GM23338 (cell line): ENCODE measurements at regions not wholly inside any gene's neighbourhood (a gene's known extent, or its start where the extent isn't known, plus 50 kb on each side); places are given as distances from the start of the nearest gene placed in this dataset.

Experiments
- ATAC-seq: fragments of 200-7000 bp; cut with Tn5 transposase; 3 replicates; pipeline ENCODE4 v1.9.1; 2020
- DNase-seq: peaks from one replicate; pipeline ENCODE4 v3.0.0-alpha.2; 2015; ENCODE audit warnings: low spot score
- H2AFZ ChIP-seq: fragments of 200-600 bp; sonication (generic); 2 replicates; pipeline ENCODE4 v1.8.0; 2016; ENCODE audit warnings: antibody characterized with exemption, mild to moderate bottlenecking, moderate library complexity
- H3F3A ChIP-seq: fragments of 200-600 bp; sonication (generic); replicated peaks from 2 replicates; pipeline ENCODE4 v1.8.0; 2017; ENCODE audit warnings: antibody characterized with exemption, mixed run types, low read depth
- H3K27ac ChIP-seq: fragments of 200-600 bp; sonication (generic); 2 replicates; pipeline ENCODE4 v1.6.1; 2016; ENCODE audit warnings: low read depth
- H3K27me3 ChIP-seq: fragments of 200-600 bp; sonication (generic); 2 replicates; pipeline ENCODE4 v1.8.0; 2016; ENCODE audit warnings: mild to moderate bottlenecking, mixed run types, moderate library complexity; ENCODE audit not compliant: insufficient read depth
- H3K36me3 ChIP-seq: fragments of 200-600 bp; sonication (generic); 2 replicates; pipeline ENCODE4 v1.8.0; 2016; ENCODE audit warnings: mild to moderate bottlenecking; ENCODE audit not compliant: insufficient read depth
- H3K4me1 ChIP-seq: fragments of 200-600 bp; sonication (generic); 2 replicates; pipeline ENCODE4 v1.8.0; 2016; ENCODE audit warnings: mild to moderate bottlenecking, moderate library complexity; ENCODE audit not compliant: insufficient read depth
- H3K4me2 ChIP-seq: fragments of 200-600 bp; sonication (generic); 2 replicates; pipeline ENCODE4 v1.7.1; 2017; ENCODE audit warnings: mixed run types
- H3K4me3 ChIP-seq: fragments of 200-600 bp; sonication (generic); 2 replicates; pipeline ENCODE4 v1.6.1; 2016; ENCODE audit warnings: mixed run types
- H3K79me2 ChIP-seq: fragments of 200-600 bp; sonication (generic); replicated peaks from 2 replicates; pipeline ENCODE4 v1.8.0; 2017; ENCODE audit warnings: mild to moderate bottlenecking; ENCODE audit not compliant: insufficient read depth
- H3K9me2 ChIP-seq: fragments of 200-600 bp; sonication (generic); 2 replicates; pipeline ENCODE4 v1.8.0; 2017; ENCODE audit not compliant: insufficient read depth
- H4K20me1 ChIP-seq: fragments of 200-600 bp; sonication (generic); replicated peaks from 2 replicates; pipeline ENCODE4 v1.8.0; 2017; ENCODE audit warnings: mild to moderate bottlenecking; ENCODE audit not compliant: insufficient read depth
- H3K27ac Mint-ChIP-seq: 2 replicates; pipeline ENCODE4 v1.8.0; 2020; ENCODE audit warnings: inconsistent platforms, mild to moderate bottlenecking, moderate library complexity, mixed read lengths
- H3K27me3 Mint-ChIP-seq: 3 replicates; pipeline ENCODE4 v1.8.0; 2022; ENCODE audit warnings: low read depth, mild to moderate bottlenecking, moderate library complexity, mixed read lengths, inconsistent platforms; ENCODE audit not compliant: insufficient read depth, poor library complexity
- H3K36me3 Mint-ChIP-seq: 3 replicates; pipeline ENCODE4 v1.8.0; 2021; ENCODE audit warnings: low read depth, mild to moderate bottlenecking, inconsistent platforms, moderate library complexity, mixed read lengths
- H3K4me1 Mint-ChIP-seq: 3 replicates; pipeline ENCODE4 v1.8.0; 2020; ENCODE audit warnings: mild to moderate bottlenecking, inconsistent platforms, mixed read lengths
- H3K4me3 Mint-ChIP-seq: 3 replicates; pipeline ENCODE4 v1.8.0; 2021; ENCODE audit warnings: moderate library complexity, mild to moderate bottlenecking, inconsistent platforms, mixed read lengths
- H3K9me3 Mint-ChIP-seq: 3 replicates; pipeline ENCODE4 v1.8.0; 2020; ENCODE audit warnings: moderate library complexity, mild to moderate bottlenecking, inconsistent platforms, mixed read lengths
- EZH2phosphoT487 ChIP-seq: fragments of 200-600 bp; sonication (generic); IDR thresholded peaks from one replicate; pipeline ENCODE4 v1.8.1; 2018; ENCODE audit warnings: antibody characterized with exemption; ENCODE audit not compliant: unreplicated experiment
- JUNB ChIP-seq: IDR thresholded peaks from one replicate; pipeline ENCODE4 v1.6.1; 2016; ENCODE audit warnings: antibody characterized with exemption; ENCODE audit not compliant: unreplicated experiment
- NANOG ChIP-seq: IDR thresholded peaks from 2 replicates; pipeline ENCODE4 v1.6.1; 2016; ENCODE audit warnings: antibody characterized with exemption, borderline replicate concordance
- STAT1 ChIP-seq: IDR thresholded peaks from one replicate; pipeline ENCODE4 v1.6.1; 2016; ENCODE audit warnings: antibody characterized with exemption; ENCODE audit not compliant: unreplicated experiment
- ZNF114 ChIP-seq: fragments of 250-450 bp; sonication (Bioruptor Pico); IDR thresholded peaks from 2 replicates; pipeline ENCODE4 v1.5.0; 2020; ENCODE audit warnings: mild to moderate bottlenecking, moderate library complexity
- ZNF331 ChIP-seq: fragments of 250-450 bp; sonication (Bioruptor Pico); IDR thresholded peaks from 2 replicates; pipeline ENCODE4 v1.5.0; 2020; ENCODE audit warnings: low read depth, mild to moderate bottlenecking, moderate library complexity
- TF ChIP-seq, protein P1 (sequence below), 2 experiments: fragments of 200-600 bp in 1 of 2; sonication (generic) in 1 of 2; conservative IDR thresholded peaks; 2 replicates each; pipeline versions ENCODE4 v1.5.1 to v1.6.1; 2016 to 2017; ENCODE audit warnings: antibody characterized with exemption in 2 of 2, low read depth in 2 of 2, mild to moderate bottlenecking in 2 of 2, moderate library complexity in 1 of 2
- TF ChIP-seq, protein P2 (sequence below): fragments of 250-450 bp; sonication (Bioruptor Pico); IDR thresholded peaks from 2 replicates; pipeline ENCODE4 v1.5.0; 2020; ENCODE audit warnings: mild to moderate bottlenecking, moderate library complexity
- TF ChIP-seq, protein P3 (sequence below): IDR thresholded peaks from 2 replicates; pipeline ENCODE4 v1.6.1; 2016; ENCODE audit warnings: antibody characterized with exemption
- TF ChIP-seq, protein P4 (sequence below): IDR thresholded peaks from one replicate; pipeline ENCODE4 v1.6.1; 2018; ENCODE audit warnings: antibody characterized with exemption; ENCODE audit not compliant: unreplicated experiment

DNA sequence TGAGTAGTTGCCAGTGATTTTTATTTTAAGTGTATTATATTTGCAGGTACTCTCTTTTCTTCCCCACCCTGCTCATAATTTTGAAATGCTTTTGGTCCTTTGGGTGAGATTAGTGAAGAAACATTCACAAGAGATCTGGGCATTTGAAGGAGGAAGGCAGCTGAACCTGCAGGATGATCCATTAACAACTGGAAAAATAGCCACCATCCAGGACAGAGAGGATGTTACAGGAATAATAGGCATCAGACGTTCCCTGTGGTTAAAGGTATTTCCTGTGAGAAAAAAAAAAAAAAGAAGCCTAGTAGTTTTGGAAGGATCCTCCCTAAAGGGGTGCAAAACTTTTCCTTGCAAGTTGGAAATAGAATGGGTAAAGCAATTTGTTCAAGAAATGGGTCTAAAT, 145.3 kb downstream of the SLC38A4 start:
- no peak overlapping the region for H3K4me3 ChIP-seq
- H3K9me2 ChIP-seq = no peaks in the 10 kb centered on the region
- H3K27me3 ChIP-seq = no peaks in the 10 kb centered on the region
- no peaks in the 10 kb centered on the region for H3K79me2 ChIP-seq
- no peak; the same call in 2 of the 3 replicates for ATAC-seq
- H3K4me1 ChIP-seq = peaks cover 23% of the 10 kb centered on the region
- H3K27ac Mint-ChIP-seq = peak overlapping the region; percentile 8; the same call in 1 of the 2 replicates
- no peak overlapping the region for H3K4me3 Mint-ChIP-seq
- TF ChIP-seq ZNF331 (CRISPR knock-in tag) = no peak
- TF ChIP-seq, protein P1, sequence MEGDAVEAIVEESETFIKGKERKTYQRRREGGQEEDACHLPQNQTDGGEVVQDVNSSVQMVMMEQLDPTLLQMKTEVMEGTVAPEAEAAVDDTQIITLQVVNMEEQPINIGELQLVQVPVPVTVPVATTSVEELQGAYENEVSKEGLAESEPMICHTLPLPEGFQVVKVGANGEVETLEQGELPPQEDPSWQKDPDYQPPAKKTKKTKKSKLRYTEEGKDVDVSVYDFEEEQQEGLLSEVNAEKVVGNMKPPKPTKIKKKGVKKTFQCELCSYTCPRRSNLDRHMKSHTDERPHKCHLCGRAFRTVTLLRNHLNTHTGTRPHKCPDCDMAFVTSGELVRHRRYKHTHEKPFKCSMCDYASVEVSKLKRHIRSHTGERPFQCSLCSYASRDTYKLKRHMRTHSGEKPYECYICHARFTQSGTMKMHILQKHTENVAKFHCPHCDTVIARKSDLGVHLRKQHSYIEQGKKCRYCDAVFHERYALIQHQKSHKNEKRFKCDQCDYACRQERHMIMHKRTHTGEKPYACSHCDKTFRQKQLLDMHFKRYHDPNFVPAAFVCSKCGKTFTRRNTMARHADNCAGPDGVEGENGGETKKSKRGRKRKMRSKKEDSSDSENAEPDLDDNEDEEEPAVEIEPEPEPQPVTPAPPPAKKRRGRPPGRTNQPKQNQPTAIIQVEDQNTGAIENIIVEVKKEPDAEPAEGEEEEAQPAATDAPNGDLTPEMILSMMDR (conservative IDR thresholded peaks at IDR 0.05; ENCODE audit: low read depth in 2 of 2) = no peak
- TF ChIP-seq, protein P2, sequence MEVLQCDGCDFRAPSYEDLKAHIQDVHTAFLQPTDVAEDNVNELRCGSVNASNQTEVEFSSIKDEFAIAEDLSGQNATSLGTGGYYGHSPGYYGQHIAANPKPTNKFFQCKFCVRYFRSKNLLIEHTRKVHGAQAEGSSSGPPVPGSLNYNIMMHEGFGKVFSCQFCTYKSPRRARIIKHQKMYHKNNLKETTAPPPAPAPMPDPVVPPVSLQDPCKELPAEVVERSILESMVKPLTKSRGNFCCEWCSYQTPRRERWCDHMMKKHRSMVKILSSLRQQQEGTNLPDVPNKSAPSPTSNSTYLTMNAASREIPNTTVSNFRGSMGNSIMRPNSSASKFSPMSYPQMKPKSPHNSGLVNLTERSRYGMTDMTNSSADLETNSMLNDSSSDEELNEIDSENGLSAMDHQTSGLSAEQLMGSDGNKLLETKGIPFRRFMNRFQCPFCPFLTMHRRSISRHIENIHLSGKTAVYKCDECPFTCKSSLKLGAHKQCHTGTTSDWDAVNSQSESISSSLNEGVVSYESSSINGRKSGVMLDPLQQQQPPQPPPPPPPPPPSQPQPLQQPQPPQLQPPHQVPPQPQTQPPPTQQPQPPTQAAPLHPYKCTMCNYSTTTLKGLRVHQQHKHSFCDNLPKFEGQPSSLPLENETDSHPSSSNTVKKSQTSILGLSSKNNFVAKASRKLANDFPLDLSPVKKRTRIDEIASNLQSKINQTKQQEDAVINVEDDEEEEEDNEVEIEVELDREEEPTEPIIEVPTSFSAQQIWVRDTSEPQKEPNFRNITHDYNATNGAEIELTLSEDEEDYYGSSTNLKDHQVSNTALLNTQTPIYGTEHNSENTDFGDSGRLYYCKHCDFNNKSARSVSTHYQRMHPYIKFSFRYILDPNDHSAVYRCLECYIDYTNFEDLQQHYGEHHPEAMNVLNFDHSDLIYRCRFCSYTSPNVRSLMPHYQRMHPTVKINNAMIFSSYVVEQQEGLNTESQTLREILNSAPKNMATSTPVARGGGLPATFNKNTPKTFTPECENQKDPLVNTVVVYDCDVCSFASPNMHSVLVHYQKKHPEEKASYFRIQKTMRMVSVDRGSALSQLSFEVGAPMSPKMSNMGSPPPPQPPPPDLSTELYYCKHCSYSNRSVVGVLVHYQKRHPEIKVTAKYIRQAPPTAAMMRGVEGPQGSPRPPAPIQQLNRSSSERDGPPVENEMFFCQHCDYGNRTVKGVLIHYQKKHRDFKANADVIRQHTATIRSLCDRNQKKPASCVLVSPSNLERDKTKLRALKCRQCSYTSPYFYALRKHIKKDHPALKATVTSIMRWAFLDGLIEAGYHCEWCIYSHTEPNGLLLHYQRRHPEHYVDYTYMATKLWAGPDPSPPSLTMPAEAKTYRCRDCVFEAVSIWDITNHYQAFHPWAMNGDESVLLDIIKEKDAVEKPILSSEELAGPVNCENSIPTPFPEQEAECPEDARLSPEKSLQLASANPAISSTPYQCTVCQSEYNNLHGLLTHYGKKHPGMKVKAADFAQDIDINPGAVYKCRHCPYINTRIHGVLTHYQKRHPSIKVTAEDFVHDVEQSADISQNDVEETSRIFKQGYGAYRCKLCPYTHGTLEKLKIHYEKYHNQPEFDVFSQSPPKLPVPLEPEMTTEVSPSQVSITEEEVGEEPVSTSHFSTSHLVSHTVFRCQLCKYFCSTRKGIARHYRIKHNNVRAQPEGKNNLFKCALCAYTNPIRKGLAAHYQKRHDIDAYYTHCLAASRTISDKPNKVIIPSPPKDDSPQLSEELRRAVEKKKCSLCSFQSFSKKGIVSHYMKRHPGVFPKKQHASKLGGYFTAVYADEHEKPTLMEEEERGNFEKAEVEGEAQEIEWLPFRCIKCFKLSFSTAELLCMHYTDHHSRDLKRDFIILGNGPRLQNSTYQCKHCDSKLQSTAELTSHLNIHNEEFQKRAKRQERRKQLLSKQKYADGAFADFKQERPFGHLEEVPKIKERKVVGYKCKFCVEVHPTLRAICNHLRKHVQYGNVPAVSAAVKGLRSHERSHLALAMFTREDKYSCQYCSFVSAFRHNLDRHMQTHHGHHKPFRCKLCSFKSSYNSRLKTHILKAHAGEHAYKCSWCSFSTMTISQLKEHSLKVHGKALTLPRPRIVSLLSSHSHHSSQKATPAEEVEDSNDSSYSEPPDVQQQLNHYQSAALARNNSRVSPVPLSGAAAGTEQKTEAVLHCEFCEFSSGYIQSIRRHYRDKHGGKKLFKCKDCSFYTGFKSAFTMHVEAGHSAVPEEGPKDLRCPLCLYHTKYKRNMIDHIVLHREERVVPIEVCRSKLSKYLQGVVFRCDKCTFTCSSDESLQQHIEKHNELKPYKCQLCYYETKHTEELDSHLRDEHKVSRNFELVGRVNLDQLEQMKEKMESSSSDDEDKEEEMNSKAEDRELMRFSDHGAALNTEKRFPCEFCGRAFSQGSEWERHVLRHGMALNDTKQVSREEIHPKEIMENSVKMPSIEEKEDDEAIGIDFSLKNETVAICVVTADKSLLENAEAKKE (CRISPR knock-in tag) = no peak
- H3K4me1 Mint-ChIP-seq = peaks cover 35% of the 10 kb centered on the region
- peaks cover 23% of the 10 kb centered on the region for H3K9me3 Mint-ChIP-seq
- no peaks in the 10 kb centered on the region for H3K36me3 ChIP-seq
- H3F3A ChIP-seq = no peaks in the 10 kb centered on the region
- H3K27ac ChIP-seq = no peak overlapping the region
- no peaks in the 10 kb centered on the region for H4K20me1 ChIP-seq
- H3K4me2 ChIP-seq = no peak overlapping the region
- H3K27me3 Mint-ChIP-seq = no peaks in the 10 kb centered on the region
- peak; percentile 41 for DNase-seq
- H3K36me3 Mint-ChIP-seq = peaks cover 20% of the 10 kb centered on the region
- no peak overlapping the region for H2AFZ ChIP-seq

DNA sequence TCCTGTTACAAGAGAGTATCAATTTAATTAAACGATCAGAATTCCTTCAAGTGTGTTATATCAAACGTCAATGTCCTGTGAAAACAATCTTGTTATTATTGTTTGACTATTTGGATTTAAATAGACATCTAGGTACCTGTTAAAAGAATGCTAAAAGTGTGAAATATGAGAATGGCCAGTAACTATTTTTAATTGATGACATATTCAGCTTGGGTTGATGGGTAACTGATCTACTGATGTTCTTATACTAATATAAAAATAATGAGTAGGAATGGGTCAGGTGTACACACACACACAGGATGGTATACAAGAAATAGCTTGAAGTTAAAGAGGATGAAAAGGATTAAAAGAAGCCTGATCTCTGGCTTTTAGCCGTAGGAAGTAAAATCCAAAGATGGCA, 146.0 kb downstream of the SLC38A4 start:
- H3K27ac Mint-ChIP-seq = no peak overlapping the region
- H3K36me3 ChIP-seq = no peaks in the 10 kb centered on the region
- no peaks in the 10 kb centered on the region for H3F3A ChIP-seq
- H3K4me1 Mint-ChIP-seq = peaks cover 35% of the 10 kb centered on the region
- H3K4me2 ChIP-seq = no peak overlapping the region
- no peaks in the 10 kb centered on the region for H4K20me1 ChIP-seq
- peaks cover 28% of the 10 kb centered on the region for H3K4me1 ChIP-seq
- H3K27me3 ChIP-seq = no peaks in the 10 kb centered on the region
- H3K36me3 Mint-ChIP-seq = peaks cover 16% of the 10 kb centered on the region
- no peak overlapping the region for H3K4me3 ChIP-seq
- no peaks in the 10 kb centered on the region for H3K9me2 ChIP-seq
- no peak for ATAC-seq
- H3K79me2 ChIP-seq = no peaks in the 10 kb centered on the region
- DNase-seq = no peak
- peaks cover 17% of the 10 kb centered on the region for H3K9me3 Mint-ChIP-seq
- H3K4me3 Mint-ChIP-seq = no peak overlapping the region
- no peaks in the 10 kb centered on the region for H3K27me3 Mint-ChIP-seq
- no peak overlapping the region for H2AFZ ChIP-seq
- H3K27ac ChIP-seq = no peak overlapping the region
- TF ChIP-seq NANOG = no peak
- TF ChIP-seq ZNF114 (CRISPR knock-in tag) = no peak
- TF ChIP-seq EZH2phosphoT487 = no peak
- TF ChIP-seq, protein P3, sequence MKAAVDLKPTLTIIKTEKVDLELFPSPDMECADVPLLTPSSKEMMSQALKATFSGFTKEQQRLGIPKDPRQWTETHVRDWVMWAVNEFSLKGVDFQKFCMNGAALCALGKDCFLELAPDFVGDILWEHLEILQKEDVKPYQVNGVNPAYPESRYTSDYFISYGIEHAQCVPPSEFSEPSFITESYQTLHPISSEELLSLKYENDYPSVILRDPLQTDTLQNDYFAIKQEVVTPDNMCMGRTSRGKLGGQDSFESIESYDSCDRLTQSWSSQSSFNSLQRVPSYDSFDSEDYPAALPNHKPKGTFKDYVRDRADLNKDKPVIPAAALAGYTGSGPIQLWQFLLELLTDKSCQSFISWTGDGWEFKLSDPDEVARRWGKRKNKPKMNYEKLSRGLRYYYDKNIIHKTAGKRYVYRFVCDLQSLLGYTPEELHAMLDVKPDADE = no peak
- TF ChIP-seq JUNB = no peak
- TF ChIP-seq, protein P4, sequence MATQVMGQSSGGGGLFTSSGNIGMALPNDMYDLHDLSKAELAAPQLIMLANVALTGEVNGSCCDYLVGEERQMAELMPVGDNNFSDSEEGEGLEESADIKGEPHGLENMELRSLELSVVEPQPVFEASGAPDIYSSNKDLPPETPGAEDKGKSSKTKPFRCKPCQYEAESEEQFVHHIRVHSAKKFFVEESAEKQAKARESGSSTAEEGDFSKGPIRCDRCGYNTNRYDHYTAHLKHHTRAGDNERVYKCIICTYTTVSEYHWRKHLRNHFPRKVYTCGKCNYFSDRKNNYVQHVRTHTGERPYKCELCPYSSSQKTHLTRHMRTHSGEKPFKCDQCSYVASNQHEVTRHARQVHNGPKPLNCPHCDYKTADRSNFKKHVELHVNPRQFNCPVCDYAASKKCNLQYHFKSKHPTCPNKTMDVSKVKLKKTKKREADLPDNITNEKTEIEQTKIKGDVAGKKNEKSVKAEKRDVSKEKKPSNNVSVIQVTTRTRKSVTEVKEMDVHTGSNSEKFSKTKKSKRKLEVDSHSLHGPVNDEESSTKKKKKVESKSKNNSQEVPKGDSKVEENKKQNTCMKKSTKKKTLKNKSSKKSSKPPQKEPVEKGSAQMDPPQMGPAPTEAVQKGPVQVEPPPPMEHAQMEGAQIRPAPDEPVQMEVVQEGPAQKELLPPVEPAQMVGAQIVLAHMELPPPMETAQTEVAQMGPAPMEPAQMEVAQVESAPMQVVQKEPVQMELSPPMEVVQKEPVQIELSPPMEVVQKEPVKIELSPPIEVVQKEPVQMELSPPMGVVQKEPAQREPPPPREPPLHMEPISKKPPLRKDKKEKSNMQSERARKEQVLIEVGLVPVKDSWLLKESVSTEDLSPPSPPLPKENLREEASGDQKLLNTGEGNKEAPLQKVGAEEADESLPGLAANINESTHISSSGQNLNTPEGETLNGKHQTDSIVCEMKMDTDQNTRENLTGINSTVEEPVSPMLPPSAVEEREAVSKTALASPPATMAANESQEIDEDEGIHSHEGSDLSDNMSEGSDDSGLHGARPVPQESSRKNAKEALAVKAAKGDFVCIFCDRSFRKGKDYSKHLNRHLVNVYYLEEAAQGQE = no peak
- no peak for TF ChIP-seq STAT1
